ENCODE measurements at regions not wholly inside any gene's neighbourhood (a gene's known extent, or its start where the extent isn't known, plus 50 kb on each side); places are given as distances from the start of the nearest gene placed in this dataset.

DNA sequence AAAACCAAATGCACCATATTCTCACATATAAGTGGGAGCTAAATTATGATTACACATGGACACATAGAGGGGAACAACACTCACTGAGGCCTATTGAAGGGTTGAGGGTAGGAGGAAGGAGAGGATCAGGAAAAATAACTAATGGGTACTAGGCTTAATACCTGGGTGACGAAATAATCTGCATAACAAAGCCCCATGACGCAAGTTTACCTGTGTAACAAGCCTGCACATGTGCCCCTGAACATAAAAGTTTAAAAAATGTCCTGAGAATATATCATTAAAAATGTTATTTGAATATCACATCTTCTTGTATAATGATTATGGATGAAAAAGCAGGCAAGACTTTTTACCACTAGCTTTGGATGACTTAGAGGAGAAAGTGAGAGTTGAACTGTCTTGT lies 138.0 kb upstream of the NOVA1 start:
- no peak for DNase-seq
- in situ Hi-C loops (cut with MboI), result no loop called here
- H3K9me3 ChIP-seq (ENCODE audit: low read depth), result no peaks in the 10 kb centered on the region
- no peak overlapping the region for H3K4me3 ChIP-seq
- H2AFZ ChIP-seq, result no peak overlapping the region
- H3K36me3 ChIP-seq (ENCODE audit: low read depth), result no peaks in the 10 kb centered on the region
- H3K4me1 ChIP-seq (ENCODE audit: insufficient read depth), result no peaks in the 10 kb centered on the region
- TF ChIP-seq EZH2 (IDR thresholded peaks at IDR 0.05; ENCODE audit: insufficient read depth, poor library complexity, severe bottlenecking) (no peak), EZH2phosphoT487 (IDR thresholded peaks at IDR 0.05; ENCODE audit: insufficient read depth, low read depth) (no peak)
- H3F3A ChIP-seq (ENCODE audit: insufficient read depth), result no peaks in the 10 kb centered on the region
- H3K27me3 ChIP-seq (replicated peaks; ENCODE audit: insufficient read depth), result no peaks in the 10 kb centered on the region
- no peak overlapping the region for H3K27ac ChIP-seq
- H4K20me1 ChIP-seq (ENCODE audit: insufficient read depth), result no peaks in the 10 kb centered on the region
- no peak overlapping the region for H3K4me2 ChIP-seq (ENCODE audit: unreplicated experiment)
- no peaks in the 10 kb centered on the region for H3K9me2 ChIP-seq (ENCODE audit: insufficient read depth)
- H3K79me2 ChIP-seq (ENCODE audit: insufficient read depth), result no peaks in the 10 kb centered on the region
- no peak overlapping the region for H3K9ac ChIP-seq
- WGBS, 2 experiments (ENCODE audit: low coverage in 1 of 2, low lambda C conversion rate in 2 of 2, missing lambda C conversion rate in 2 of 2), result 62% methylated on average over 2 of the region's 2 CpGs

GRCh38 chr14:26738571-26738970 lies 140.7 kb upstream of the NOVA1 start:
- Histone ChIP-seq H3K36me3 (ENCODE audit: low read depth) (no peaks in the 10 kb centered on the region), H3F3A (ENCODE audit: insufficient read depth) (no peaks in the 10 kb centered on the region), H3K4me1 (ENCODE audit: insufficient read depth) (no peaks in the 10 kb centered on the region), H3K9me2 (ENCODE audit: insufficient read depth) (no peaks in the 10 kb centered on the region), H3K9ac (no peak overlapping the region), H3K27ac (no peak overlapping the region), H3K4me3 (no peak overlapping the region), H3K27me3 (replicated peaks; ENCODE audit: insufficient read depth) (no peaks in the 10 kb centered on the region), H2AFZ (no peak overlapping the region), H4K20me1 (ENCODE audit: insufficient read depth) (no peaks in the 10 kb centered on the region), H3K79me2 (ENCODE audit: insufficient read depth) (no peaks in the 10 kb centered on the region), H3K9me3 (ENCODE audit: low read depth) (no peaks in the 10 kb centered on the region), H3K4me2 (ENCODE audit: unreplicated experiment) (no peak overlapping the region)
- no peak for TF ChIP-seq EZH2phosphoT487 (IDR thresholded peaks at IDR 0.05; ENCODE audit: insufficient read depth, low read depth)
- no peak for TF ChIP-seq EZH2 (IDR thresholded peaks at IDR 0.05; ENCODE audit: insufficient read depth, poor library complexity, severe bottlenecking)
- peak; percentile 10 for DNase-seq
- in situ Hi-C loops (cut with MboI), result no loop called here
- whole genome bisulfite sequencing, 2 experiments (ENCODE audit: low coverage in 1 of 2, low lambda C conversion rate in 2 of 2, missing lambda C conversion rate in 2 of 2), result 9 to 14% methylated on average over 3 of the region's 3 CpGs

GRCh38 chr14:26741711-26742212 lies 143.9 kb upstream of the NOVA1 start:
- DNase-seq, result no peak
- H3K4me3 ChIP-seq, result no peak overlapping the region
- no peaks in the 10 kb centered on the region for H3K4me1 ChIP-seq (ENCODE audit: insufficient read depth)
- TF ChIP-seq EZH2phosphoT487 (IDR thresholded peaks at IDR 0.05; ENCODE audit: insufficient read depth, low read depth) (no peak), EZH2 (IDR thresholded peaks at IDR 0.05; ENCODE audit: insufficient read depth, poor library complexity, severe bottlenecking) (no peak)
- no peaks in the 10 kb centered on the region for H3K79me2 ChIP-seq (ENCODE audit: insufficient read depth)
- no peak overlapping the region for H3K9ac ChIP-seq
- no peaks in the 10 kb centered on the region for H3K9me3 ChIP-seq (ENCODE audit: low read depth)
- H3K27ac ChIP-seq, result no peak overlapping the region
- H3F3A ChIP-seq (ENCODE audit: insufficient read depth), result no peaks in the 10 kb centered on the region
- H3K27me3 ChIP-seq (replicated peaks; ENCODE audit: insufficient read depth), result no peaks in the 10 kb centered on the region
- no peak overlapping the region for H2AFZ ChIP-seq
- H3K4me2 ChIP-seq (ENCODE audit: unreplicated experiment), result no peak overlapping the region
- H4K20me1 ChIP-seq (ENCODE audit: insufficient read depth), result no peaks in the 10 kb centered on the region
- no peaks in the 10 kb centered on the region for H3K9me2 ChIP-seq (ENCODE audit: insufficient read depth)
- in situ Hi-C loops (cut with MboI), result no loop called here
- H3K36me3 ChIP-seq (ENCODE audit: low read depth), result no peaks in the 10 kb centered on the region

- no peak overlapping the region for H3K4me3 ChIP-seq
- DNase-seq, result peak; percentile 6
- H3K36me3 ChIP-seq (ENCODE audit: low read depth), result no peaks in the 10 kb centered on the region
- no peak overlapping the region for H3K9ac ChIP-seq
- TF ChIP-seq EZH2 (IDR thresholded peaks at IDR 0.05; ENCODE audit: insufficient read depth, poor library complexity, severe bottlenecking) (no peak), EZH2phosphoT487 (IDR thresholded peaks at IDR 0.05; ENCODE audit: insufficient read depth, low read depth) (no peak)
- H3F3A ChIP-seq (ENCODE audit: insufficient read depth), result no peaks in the 10 kb centered on the region
- no peaks in the 10 kb centered on the region for H4K20me1 ChIP-seq (ENCODE audit: insufficient read depth)
- 58 to 61% methylated on average over 2 of the region's 2 CpGs for WGBS, 2 experiments (ENCODE audit: low coverage in 1 of 2, low lambda C conversion rate in 2 of 2, missing lambda C conversion rate in 2 of 2)
- no peak overlapping the region for H3K4me2 ChIP-seq (ENCODE audit: unreplicated experiment)
- H3K9me3 ChIP-seq (ENCODE audit: low read depth), result no peaks in the 10 kb centered on the region
- H3K9me2 ChIP-seq (ENCODE audit: insufficient read depth), result no peaks in the 10 kb centered on the region
- no peaks in the 10 kb centered on the region for H3K79me2 ChIP-seq (ENCODE audit: insufficient read depth)
- H2AFZ ChIP-seq, result no peak overlapping the region
- no peaks in the 10 kb centered on the region for H3K27me3 ChIP-seq (replicated peaks; ENCODE audit: insufficient read depth)
- no peak overlapping the region for H3K27ac ChIP-seq
- in situ Hi-C loops (cut with MboI), result no loop called here
- H3K4me1 ChIP-seq (ENCODE audit: insufficient read depth), result no peaks in the 10 kb centered on the region
Observed at GRCh38 chr14:26743284-26743683, 145.5 kb upstream of the NOVA1 start.

DNA sequence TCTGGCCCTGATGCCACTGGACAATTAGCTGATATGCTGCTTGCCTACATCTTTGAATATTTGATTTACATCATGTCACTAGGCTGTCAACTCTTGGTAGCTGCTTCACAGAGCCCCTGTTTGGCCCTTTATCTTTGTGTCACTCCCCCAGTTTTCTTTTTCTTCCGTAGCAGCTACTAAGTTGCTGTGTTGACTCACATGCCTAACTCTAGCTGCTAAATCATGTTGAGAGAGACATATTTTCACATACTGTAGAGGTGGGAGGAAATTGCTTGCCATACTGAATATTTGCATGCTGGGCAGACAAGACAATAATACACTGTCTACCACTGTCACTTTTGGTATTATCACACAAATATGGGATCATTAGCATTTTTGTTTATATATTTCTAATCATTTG lies 147.1 kb upstream of the NOVA1 start:
- in situ Hi-C loops (cut with MboI), result no loop called here
- Histone ChIP-seq H3K4me1 (ENCODE audit: insufficient read depth) (no peaks in the 10 kb centered on the region), H4K20me1 (ENCODE audit: insufficient read depth) (no peaks in the 10 kb centered on the region), H3K36me3 (ENCODE audit: low read depth) (no peaks in the 10 kb centered on the region), H3K9me2 (ENCODE audit: insufficient read depth) (no peaks in the 10 kb centered on the region), H3K9me3 (ENCODE audit: low read depth) (no peaks in the 10 kb centered on the region), H3K27me3 (replicated peaks; ENCODE audit: insufficient read depth) (no peaks in the 10 kb centered on the region), H3K9ac (no peak overlapping the region), H3K4me3 (no peak overlapping the region), H3K79me2 (ENCODE audit: insufficient read depth) (no peaks in the 10 kb centered on the region), H3K4me2 (ENCODE audit: unreplicated experiment) (no peak overlapping the region), H2AFZ (no peak overlapping the region), H3F3A (ENCODE audit: insufficient read depth) (no peaks in the 10 kb centered on the region), H3K27ac (no peak overlapping the region)
- TF ChIP-seq EZH2phosphoT487 (IDR thresholded peaks at IDR 0.05; ENCODE audit: insufficient read depth, low read depth), result no peak
- no peak for TF ChIP-seq EZH2 (IDR thresholded peaks at IDR 0.05; ENCODE audit: insufficient read depth, poor library complexity, severe bottlenecking)
- DNase-seq, result no peak
- 91 to 100% methylated on average over 1 of the region's 1 CpG for WGBS, 2 experiments (ENCODE audit: low coverage in 1 of 2, low lambda C conversion rate in 2 of 2, missing lambda C conversion rate in 2 of 2)
